Fibroblast of lung (primary cell): ENCODE measurements at regions not wholly inside any gene's neighbourhood (a gene's known extent, or its start where the extent isn't known, plus 50 kb on each side); places are given as distances from the start of the nearest gene placed in this dataset.

Experiments
- EZH2 ChIP-seq: IDR thresholded peaks from 2 replicates; pipeline ENCODE4 v1.5.1; 2012; ENCODE audit warnings: low read length, control low read depth, mild to moderate bottlenecking; ENCODE audit errors: missing control alignments
- TF ChIP-seq, protein P1 (sequence below), 2 donors: IDR thresholded peaks in 1 of 2; conservative IDR thresholded peaks in 1 of 2; 1 replicate in 1 of 2; 2 replicates in 1 of 2; pipeline ENCODE4 v1.5.1; 2011 to 2012; ENCODE audit warnings: low read length in 2 of 2, control low read depth in 1 of 2, inconsistent platforms in 1 of 2, low read depth in 1 of 2, mild to moderate bottlenecking in 1 of 2

DNA sequence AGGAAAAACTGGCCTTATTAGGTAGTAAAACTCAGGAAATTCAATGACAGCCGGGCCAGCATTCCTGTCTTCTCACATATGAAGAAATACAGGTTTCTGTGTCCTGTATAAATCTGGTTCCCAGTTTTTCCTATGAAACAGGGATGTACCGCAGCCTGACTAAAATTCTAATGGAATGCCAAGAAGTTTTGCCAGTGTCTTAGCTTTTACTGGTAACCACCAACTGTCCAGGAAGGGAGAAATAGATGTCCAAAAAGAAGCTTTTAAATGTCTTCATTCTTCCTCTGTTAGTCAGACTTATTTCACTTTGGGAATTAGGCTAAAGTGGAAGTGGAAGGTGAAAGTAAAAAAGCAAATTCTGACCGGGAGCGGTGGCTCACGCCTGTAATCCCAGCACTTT, 108.0 kb upstream of the TBL1X start:
- TF ChIP-seq, protein P1, sequence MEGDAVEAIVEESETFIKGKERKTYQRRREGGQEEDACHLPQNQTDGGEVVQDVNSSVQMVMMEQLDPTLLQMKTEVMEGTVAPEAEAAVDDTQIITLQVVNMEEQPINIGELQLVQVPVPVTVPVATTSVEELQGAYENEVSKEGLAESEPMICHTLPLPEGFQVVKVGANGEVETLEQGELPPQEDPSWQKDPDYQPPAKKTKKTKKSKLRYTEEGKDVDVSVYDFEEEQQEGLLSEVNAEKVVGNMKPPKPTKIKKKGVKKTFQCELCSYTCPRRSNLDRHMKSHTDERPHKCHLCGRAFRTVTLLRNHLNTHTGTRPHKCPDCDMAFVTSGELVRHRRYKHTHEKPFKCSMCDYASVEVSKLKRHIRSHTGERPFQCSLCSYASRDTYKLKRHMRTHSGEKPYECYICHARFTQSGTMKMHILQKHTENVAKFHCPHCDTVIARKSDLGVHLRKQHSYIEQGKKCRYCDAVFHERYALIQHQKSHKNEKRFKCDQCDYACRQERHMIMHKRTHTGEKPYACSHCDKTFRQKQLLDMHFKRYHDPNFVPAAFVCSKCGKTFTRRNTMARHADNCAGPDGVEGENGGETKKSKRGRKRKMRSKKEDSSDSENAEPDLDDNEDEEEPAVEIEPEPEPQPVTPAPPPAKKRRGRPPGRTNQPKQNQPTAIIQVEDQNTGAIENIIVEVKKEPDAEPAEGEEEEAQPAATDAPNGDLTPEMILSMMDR (conservative IDR thresholded peaks at IDR 0.05 in 1 of 2, IDR thresholded peaks at IDR 0.05 in 1 of 2; ENCODE audit: low read depth in 1 of 2, low read length in 2 of 2), result no peak
- no peak for TF ChIP-seq EZH2
